NCI-H1092 treated with DMSO at 0.1 percent for 48 hours (cell line): ENCODE measurements at regions not wholly inside any gene's neighbourhood (a gene's known extent, or its start where the extent isn't known, plus 50 kb on each side); places are given as distances from the start of the nearest gene placed in this dataset.

Source experiments
- DNase-seq: peaks from one replicate; lab custom pipeline; 2025; lab: John Stamatoyannopoulos, UW

DNA sequence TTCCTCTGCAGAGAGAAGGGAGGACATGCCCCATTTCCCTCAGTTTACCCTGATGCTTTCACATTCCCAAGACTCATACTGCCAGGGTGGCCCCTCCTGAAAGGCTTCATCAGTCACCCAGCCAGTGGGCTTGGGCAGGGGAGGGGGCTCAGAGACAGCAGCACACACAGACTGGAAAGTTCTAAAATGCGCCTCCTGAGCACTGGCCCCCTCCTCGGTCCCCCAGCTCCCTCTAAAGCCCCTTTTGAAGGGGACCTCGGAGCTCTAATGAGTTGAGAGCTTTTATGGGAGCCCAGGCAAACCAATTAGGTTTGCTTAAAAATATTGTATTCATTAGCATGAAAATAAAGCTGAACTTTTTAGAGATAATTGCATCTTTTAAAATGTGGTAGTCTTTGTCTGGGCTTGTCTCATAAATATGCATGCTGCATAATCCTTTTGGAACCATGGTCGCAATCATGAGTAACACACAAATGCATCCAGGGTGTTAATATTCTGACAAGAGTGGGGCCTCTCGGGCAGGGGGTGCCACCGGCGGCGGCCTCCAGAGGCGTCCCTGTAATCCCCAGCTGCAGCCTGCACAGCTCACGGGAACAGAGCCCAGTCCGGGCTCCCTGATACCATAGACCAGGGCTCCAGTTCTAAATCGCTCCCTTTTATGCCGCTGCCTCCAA, 78.5 kb downstream of the RPLP1 start:
- DNase-seq, result no peak

- peak; percentile 46 for DNase-seq
These were observed 79.0 kb downstream of the RPLP1 start for GRCh38 chr15:69531665-69532027.

DNA sequence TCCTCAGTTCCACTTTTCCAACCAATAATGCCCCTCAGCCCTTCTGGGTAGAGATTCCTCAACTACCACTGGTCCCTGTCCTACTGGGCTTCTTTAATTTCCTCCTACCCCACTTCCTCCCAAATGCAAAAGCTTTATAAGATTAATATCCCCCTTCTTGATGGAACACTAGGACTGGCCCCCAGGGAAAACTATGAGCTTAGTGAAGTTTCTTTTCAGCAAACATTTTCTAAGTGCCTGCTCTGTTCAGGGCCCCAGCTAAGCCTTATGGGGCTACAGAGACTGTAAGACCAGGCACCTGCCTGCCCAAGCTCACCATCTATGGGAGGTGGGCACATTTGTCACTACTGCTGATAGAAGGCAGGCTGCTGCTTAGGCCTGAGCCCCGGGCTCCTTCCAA, 79.4 kb downstream of the RPLP1 start:
- no peak for DNase-seq

GRCh38 chr15:69532856-69533255, 80.2 kb downstream of the RPLP1 start:
- DNase-seq, result no peak

DNA sequence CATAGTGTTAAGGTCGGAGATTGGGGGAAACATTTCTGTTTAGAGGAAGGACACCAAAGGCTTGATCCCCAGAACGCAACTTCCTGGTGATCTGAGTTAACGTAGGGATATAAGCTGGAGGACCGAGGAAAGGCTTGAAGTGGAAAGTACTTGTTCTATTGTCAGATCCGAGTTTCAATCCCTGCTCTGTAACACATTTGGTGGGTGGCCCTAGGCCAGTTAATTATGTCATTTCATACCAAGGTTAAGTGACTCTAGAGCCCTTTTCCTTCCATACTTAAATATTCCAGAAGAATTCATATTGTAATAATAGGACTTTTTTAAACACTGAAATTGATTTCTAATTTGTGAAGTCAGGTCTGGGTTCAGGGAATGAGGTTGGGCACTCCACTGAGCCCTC, 80.9 kb downstream of the RPLP1 start:
- DNase-seq, result no peak

DNA sequence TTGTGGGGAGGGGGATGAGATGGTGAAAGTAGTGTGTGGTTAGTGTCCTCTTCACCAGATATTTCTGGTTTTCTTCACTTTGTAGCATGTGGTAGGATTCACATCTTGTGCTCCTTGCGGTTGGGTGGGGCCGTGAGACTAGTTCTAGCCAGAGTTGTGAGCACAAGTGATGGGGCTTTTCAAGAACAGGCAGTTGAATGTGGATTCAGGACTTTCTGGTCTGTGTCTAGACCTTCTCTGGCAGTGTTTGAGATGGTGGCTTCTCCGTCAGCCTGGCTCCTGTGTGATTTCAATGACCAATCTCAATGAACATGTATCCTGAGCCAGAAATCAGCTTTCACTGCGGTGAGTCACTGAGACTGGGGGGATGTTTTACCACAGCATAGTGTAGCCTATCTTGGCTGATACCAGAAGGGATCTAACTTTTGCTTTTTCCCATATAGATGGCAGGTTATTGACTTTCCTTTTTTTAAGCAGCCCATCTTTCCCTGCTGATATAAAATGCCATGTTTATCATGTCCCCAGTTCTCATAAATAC, 82.6 kb downstream of the RPLP1 start:
- DNase-seq, result no peak

DNA sequence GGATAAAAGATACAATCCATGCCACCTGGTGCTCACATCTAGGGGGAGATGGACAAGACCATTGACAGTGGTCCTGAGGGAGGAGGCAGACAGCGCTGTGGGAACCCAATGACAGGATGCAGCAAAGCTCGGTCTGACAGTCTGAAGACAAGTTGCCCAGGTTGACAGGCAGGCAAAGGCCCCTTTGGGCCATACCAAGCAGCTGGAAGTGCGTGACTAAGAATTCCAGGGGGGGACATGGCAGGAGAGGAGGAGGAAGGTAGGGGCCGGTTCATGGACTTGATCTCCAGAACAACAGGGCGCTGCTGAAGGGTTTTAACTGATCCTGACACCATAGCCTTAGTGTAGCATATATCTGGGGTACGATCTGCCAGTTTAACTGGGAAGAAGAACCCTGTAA, 83.4 kb downstream of the RPLP1 start:
- no peak for DNase-seq

GRCh38 chr15:69536726-69537512, 84.3 kb downstream of the RPLP1 start:
- DNase-seq, result peak; percentile 39

DNA sequence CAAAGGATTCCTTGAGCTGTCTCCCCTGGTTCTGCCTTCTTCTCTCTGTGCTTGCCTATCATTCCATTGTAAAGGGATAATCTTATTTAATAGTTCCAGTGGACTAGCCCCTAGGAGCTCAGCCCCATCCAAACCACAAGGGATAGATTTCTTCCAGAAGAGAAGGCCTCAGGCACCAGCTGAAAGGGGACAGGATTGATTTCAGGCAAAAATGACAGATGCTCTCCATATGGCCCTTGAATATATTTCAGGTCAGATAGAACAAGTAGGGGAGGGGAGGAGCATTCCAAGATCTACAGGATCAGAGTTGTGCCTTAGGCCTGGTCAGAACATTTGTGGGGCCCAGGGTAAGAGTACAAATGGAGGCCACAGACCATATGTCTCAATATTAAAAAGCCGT, 85.3 kb downstream of the RPLP1 start:
- no peak for DNase-seq

GRCh38 chr15:69538379-69538778, 85.8 kb downstream of the RPLP1 start:
- DNase-seq, result no peak

DNA sequence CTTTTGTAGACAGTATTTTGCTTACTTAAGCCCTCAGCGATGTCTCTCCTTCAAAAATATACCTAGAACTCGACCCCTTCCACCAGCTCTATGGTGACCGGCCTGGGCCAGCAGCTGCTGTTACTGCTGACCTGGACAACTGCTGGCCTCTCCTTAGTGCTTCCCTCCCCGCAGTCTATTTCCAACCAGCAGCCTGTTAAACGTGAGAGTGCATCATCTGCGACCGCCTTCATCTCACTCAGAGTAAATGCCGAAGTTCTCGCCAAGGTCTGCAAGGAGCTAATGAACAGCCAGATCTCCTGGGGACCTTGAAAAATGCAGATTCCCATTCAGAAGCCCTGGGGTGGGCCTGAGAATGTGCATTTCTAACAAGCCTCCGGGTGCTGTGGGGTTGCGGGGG, 86.7 kb downstream of the RPLP1 start:
- no peak for DNase-seq

DNA sequence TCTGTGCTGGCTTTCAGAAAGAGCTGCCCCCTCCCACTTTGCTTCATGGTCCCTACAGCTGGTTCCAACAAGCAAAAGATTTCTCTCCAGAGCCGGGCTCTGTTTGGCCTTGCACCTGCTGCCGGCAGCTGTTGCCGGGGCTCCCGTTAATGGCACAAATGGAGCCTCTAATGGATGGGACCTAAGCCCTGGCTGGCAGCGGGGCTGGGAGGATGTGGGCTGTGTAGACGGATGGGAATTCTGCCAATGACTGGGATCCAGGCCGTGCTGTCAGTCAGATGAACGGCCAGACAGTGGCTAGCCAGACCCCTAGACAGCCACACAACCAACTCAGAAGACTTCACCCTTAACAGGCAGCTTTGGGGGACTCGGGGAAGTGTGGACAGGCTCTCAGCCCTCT, 88.0 kb downstream of the RPLP1 start:
- peak; percentile 91 for DNase-seq

GRCh38 chr15:69542028-69542427, 89.4 kb downstream of the RPLP1 start:
- no peak for DNase-seq

DNA sequence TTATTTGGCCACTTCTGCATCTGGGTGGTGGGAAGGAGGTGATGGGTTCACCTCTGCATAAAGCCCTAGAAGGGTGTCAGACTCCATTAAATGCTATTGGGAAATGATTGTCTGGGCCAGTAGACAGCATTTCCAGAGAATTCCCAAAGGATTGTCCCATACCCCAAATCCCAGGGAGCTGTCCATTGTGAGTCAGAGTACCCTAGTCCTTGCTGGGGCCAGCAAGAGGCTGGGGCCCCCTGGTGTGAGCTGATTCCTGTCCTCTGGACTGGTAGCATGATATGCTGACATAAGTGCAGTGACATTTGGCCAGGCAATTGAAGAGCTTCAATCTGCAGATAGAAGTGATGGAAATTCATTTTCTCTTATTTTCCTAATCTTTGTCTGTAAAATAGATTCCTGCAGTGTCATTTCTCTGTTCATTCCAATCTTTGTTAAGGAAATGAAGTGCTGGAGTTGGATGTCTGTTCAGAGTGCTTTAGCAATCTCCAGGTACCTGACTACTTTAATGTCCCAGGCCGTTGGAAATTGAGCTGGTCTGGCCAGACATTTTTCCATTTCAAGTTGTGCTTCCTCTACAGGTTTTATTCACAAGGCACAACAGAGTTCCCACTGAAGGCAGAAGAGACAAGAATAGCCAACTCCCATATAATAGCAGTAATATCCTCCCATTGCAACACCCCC, 91.2 kb downstream of the RPLP1 start:
- no peak for DNase-seq

DNA sequence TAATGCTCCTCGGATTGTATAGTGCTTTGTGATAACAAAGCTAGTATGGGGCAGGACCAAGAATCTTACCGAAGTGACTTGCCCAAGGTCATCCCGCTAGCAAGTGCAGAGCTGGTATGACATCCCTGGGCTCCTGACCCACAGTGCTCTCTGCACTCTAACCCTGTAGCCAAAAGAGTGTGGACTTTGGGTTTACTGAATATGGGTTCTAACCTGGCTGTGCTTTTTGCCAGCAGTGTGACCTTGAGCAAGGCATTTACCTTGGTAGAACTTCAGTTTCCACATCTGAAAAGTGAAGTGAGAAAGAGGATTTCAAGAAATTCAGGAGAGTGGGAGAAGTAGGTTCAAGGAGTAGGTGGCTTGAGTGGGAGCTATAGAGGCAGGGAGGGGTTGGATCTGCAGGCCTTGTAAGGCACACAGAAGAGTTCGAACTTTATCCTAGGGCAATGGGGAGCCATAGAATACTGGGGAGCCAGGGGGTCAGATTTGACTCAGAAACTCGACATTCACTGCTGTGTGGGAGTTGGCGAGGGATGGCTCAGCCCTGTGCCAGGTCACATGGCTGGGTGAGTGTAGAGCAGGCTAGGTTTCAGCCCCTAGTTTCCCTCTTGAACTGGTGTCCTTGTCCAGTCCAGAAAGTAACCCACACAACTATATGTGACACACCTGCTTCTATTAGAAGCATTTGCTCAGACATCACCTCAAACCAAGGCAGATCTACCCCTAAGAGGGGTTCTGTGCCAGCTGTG, 91.9 kb downstream of the RPLP1 start:
- DNase-seq, result no peak

GRCh38 chr15:69546182-69546581, 93.6 kb downstream of the RPLP1 start:
- DNase-seq, result no peak

GRCh38 chr15:69548395-69549180, 96.0 kb downstream of the RPLP1 start:
- DNase-seq, result no peak

DNA sequence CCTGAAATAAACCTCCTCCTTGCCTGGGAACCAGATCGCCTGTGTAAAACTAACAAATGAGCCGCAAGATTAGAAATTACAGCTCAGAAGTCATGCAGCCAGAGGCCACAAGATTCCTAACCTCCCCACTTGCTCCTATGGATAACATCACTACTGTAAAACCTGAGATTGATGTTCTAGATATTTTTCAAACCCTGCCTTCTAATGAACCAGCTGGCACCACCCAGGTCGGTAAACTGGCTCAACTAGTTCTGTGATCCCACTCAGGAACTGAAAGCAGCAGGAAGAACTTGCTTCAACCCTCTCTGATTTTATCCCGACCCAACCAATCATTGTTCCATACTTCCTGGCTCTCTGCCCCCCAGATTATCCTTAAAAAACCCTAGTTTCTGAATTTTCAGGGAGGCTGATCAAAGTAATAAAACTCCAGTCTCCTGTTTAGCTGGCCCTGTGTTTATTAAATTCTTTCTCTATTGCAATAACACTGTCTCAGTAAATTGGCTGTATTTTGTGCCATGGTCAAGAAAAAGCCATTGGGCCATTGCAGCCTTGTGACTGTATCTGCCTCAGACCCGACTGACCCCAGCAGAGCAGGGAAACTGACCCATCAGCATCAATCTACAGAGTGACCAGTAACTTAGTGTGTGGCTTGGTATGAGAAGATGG, 98.9 kb downstream of the RPLP1 start:
- no peak for DNase-seq

- DNase-seq, result no peak
These were observed 99.6 kb downstream of the RPLP1 start for GRCh38 chr15:69552057-69552815.

DNA sequence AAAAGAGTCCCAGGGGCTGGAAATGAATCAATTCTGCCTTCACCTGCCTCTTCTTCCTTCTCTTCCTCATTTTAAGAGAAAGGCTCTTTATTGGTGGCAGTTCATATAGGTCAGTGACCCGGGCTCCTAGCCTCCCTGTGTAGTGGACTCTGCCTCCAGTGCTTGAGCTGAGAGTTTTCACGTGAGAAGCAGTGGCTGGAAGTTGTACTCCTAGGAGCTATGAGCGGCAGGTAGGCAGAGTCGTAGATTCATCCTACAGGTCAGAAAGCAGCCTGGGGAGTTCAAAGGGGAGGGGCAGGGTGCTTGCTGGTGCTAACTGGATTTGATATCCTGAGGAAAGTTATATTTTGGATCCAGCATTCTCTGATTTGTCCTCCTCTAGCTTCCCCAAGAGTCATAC, 101.1 kb downstream of the RPLP1 start:
- DNase-seq, result no peak
